ENCODE measurements at regions not wholly inside any gene's neighbourhood (a gene's known extent, or its start where the extent isn't known, plus 50 kb on each side); places are given as distances from the start of the nearest gene placed in this dataset.

- TF ChIP-seq HNF4A (conservative IDR thresholded peaks at IDR 0.05) (no peak), RAD21 (IDR thresholded peaks at IDR 0.05) (no peak), HNF4G (IDR thresholded peaks at IDR 0.05) (no peak), TAF1 (conservative IDR thresholded peaks at IDR 0.05) (no peak), FOXA2 (IDR thresholded peaks at IDR 0.05) (no peak), EGR1 (IDR thresholded peaks at IDR 0.05; ENCODE audit: low read depth in 2 of 2) (no peak), FOXA1 (IDR thresholded peaks at IDR 0.05) (no peak), REST (IDR thresholded peaks at IDR 0.05) (no peak), JUND (IDR thresholded peaks at IDR 0.05) (no peak), GABPA (IDR thresholded peaks at IDR 0.05 in 1 of 2, conservative IDR thresholded peaks at IDR 0.05 in 1 of 2) (no peak), SP1 (IDR thresholded peaks at IDR 0.05) (no peak), MAX (IDR thresholded peaks at IDR 0.05) (no peak), CTCF (IDR thresholded peaks at IDR 0.05; ENCODE audit: low read depth, low read length, missing input control) (no peak), RXRA (IDR thresholded peaks at IDR 0.05) (no peak)
- TF ChIP-seq, protein P1, sequence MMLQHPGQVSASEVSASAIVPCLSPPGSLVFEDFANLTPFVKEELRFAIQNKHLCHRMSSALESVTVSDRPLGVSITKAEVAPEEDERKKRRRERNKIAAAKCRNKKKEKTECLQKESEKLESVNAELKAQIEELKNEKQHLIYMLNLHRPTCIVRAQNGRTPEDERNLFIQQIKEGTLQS (IDR thresholded peaks at IDR 0.05), result no peak
- Histone ChIP-seq H3K36me3 (ENCODE audit: control insufficient read depth in 4 of 4, insufficient read depth in 3 of 4, low read depth in 1 of 4, low read length in 3 of 4) (no peaks in the 10 kb centered on the region), H3K27me3 (ENCODE audit: control insufficient read depth in 4 of 4, insufficient read depth in 4 of 4, low read length in 3 of 4) (no peaks in the 10 kb centered on the region), H3K9me3 (ENCODE audit: control insufficient read depth in 4 of 4, low read length in 3 of 4) (no peaks in the 10 kb centered on the region), H3K27ac (ENCODE audit: low read depth in 1 of 2, low read length in 2 of 2) (no peak overlapping the region), H3K4me3 (ENCODE audit: low read depth in 1 of 3, low read length in 3 of 3) (no peak overlapping the region), H3K9ac (ENCODE audit: low read depth in 1 of 2, low read length in 2 of 2) (no peak overlapping the region), H3K4me1 (ENCODE audit: control insufficient read depth in 4 of 4, insufficient read depth in 4 of 4, low read length in 3 of 4) (no peaks in the 10 kb centered on the region)
- WGBS, result 85% methylated on average over 12 of the region's 12 CpGs
- no peak for DNase-seq (ENCODE audit: low spot score)
Measured at GRCh38 chr13:33383724-33384577, 98.4 kb upstream of the STARD13 start.

GRCh38 chr13:33388286-33388998, 102.9 kb upstream of the STARD13 start:
- WGBS, result 90% methylated on average over 8 of the region's 8 CpGs
- DNase-seq (ENCODE audit: low spot score), result no peak
- Histone ChIP-seq H3K4me3 (ENCODE audit: low read depth in 1 of 3, low read length in 3 of 3) (no peak overlapping the region), H3K27me3 (ENCODE audit: control insufficient read depth in 4 of 4, insufficient read depth in 4 of 4, low read length in 3 of 4) (no peaks in the 10 kb centered on the region), H3K9ac (ENCODE audit: low read depth in 1 of 2, low read length in 2 of 2) (no peak overlapping the region), H3K4me1 (ENCODE audit: control insufficient read depth in 4 of 4, insufficient read depth in 4 of 4, low read length in 3 of 4) (no peaks in the 10 kb centered on the region), H3K36me3 (ENCODE audit: control insufficient read depth in 4 of 4, insufficient read depth in 3 of 4, low read depth in 1 of 4, low read length in 3 of 4) (no peaks in the 10 kb centered on the region), H3K27ac (ENCODE audit: low read depth in 1 of 2, low read length in 2 of 2) (no peak overlapping the region), H3K9me3 (ENCODE audit: control insufficient read depth in 4 of 4, low read length in 3 of 4) (no peaks in the 10 kb centered on the region)
- TF ChIP-seq, protein P1 (IDR thresholded peaks at IDR 0.05), result no peak
- no peak for TF ChIP-seq MAX (IDR thresholded peaks at IDR 0.05)
- TF ChIP-seq GABPA (IDR thresholded peaks at IDR 0.05 in 1 of 2, conservative IDR thresholded peaks at IDR 0.05 in 1 of 2), result no peak
- no peak for TF ChIP-seq JUND (IDR thresholded peaks at IDR 0.05)
- no peak for TF ChIP-seq SP1 (IDR thresholded peaks at IDR 0.05)
- TF ChIP-seq TAF1 (conservative IDR thresholded peaks at IDR 0.05), result no peak
- no peak for TF ChIP-seq NR2F2 (IDR thresholded peaks at IDR 0.05)
